CD8-positive, alpha-beta memory T cell (primary cell): ENCODE measurements at regions not wholly inside any gene's neighbourhood (a gene's known extent, or its start where the extent isn't known, plus 50 kb on each side); places are given as distances from the start of the nearest gene placed in this dataset.

Experiments
- CTCF ChIA-PET: fragments of 350-600 bp; sonication (Branson Sonifier 250); formaldehyde crosslinking; loops from one replicate; lab custom pipeline; 2021; ENCODE audit warnings: antibody characterized with exemption; lab: Charles Lee
- POLR2A ChIA-PET: fragments of 350-600 bp; sonication (Branson Sonifier 250); formaldehyde crosslinking; loops from one replicate; lab custom pipeline; 2021; ENCODE audit warnings: antibody characterized with exemption; lab: Charles Lee
- DNase-seq, 5 donors: peaks; one replicate each; pipeline versions ENCODE4 v3.0.0 to v3.0.0-alpha.2; 2020 to 2022; ENCODE audit warnings: mixed read lengths in 1 of 5
- H3K27ac ChIP-seq: one replicate; pipeline ENCODE4 v1.7.0; 2013; ENCODE audit warnings: low read depth, mild to moderate bottlenecking, low read length, moderate library complexity
- H3K27me3 ChIP-seq: 2 replicates; pipeline ENCODE4 v1.7.0; 2013; ENCODE audit warnings: low read length, mild to moderate bottlenecking; ENCODE audit not compliant: insufficient read depth, poor library complexity, severe bottlenecking
- H3K36me3 ChIP-seq: 2 replicates; pipeline ENCODE4 v1.7.0; 2013; ENCODE audit warnings: mild to moderate bottlenecking, low read length, moderate library complexity; ENCODE audit not compliant: insufficient read depth
- H3K4me1 ChIP-seq: 2 replicates; pipeline ENCODE4 v1.7.0; 2013; ENCODE audit warnings: mild to moderate bottlenecking, low read length, moderate library complexity; ENCODE audit not compliant: insufficient read depth
- H3K4me3 ChIP-seq: 2 replicates; pipeline ENCODE4 v1.7.0; 2013; ENCODE audit warnings: mild to moderate bottlenecking, low read length
- H3K9me3 ChIP-seq: 2 replicates; pipeline ENCODE4 v1.7.0; 2013; ENCODE audit warnings: mild to moderate bottlenecking, low read length
- H3K27ac Mint-ChIP-seq, 8 donors: one replicate each; pipeline ENCODE4 v1.8.0; 2020 to 2021; ENCODE audit warnings: mixed read lengths in 8 of 8, mild to moderate bottlenecking in 6 of 8, inconsistent platforms in 3 of 8, moderate library complexity in 3 of 8
- H3K27me3 Mint-ChIP-seq, 2 donors: one replicate each; pipeline ENCODE4 v1.8.0; 2020 to 2021; ENCODE audit warnings: mixed read lengths in 2 of 2, mild to moderate bottlenecking in 1 of 2, moderate library complexity in 1 of 2
- H3K36me3 Mint-ChIP-seq, 3 donors: one replicate each; pipeline ENCODE4 v1.8.0; 2020 to 2021; ENCODE audit warnings: mixed read lengths in 3 of 3, inconsistent platforms in 1 of 3, mild to moderate bottlenecking in 1 of 3
- H3K4me1 Mint-ChIP-seq, 3 donors: one replicate each; pipeline ENCODE4 v1.8.0; 2020 to 2021; ENCODE audit warnings: mixed read lengths in 3 of 3, inconsistent platforms in 1 of 3, mild to moderate bottlenecking in 1 of 3
- H3K4me3 Mint-ChIP-seq, 7 donors: one replicate each; pipeline ENCODE4 v1.8.0; 2020 to 2021; ENCODE audit warnings: mixed read lengths in 7 of 7, mild to moderate bottlenecking in 6 of 7, moderate library complexity in 4 of 7, inconsistent platforms in 2 of 7
- H3K9me3 Mint-ChIP-seq, 5 donors: one replicate each; pipeline ENCODE4 v1.8.0; 2020 to 2022; ENCODE audit warnings: mixed read lengths in 5 of 5, mild to moderate bottlenecking in 3 of 5, moderate library complexity in 2 of 5, inconsistent platforms in 1 of 5

GRCh38 chr5:92459654-92460053 lies 1076.5 kb upstream of the ARRDC3 start:
- Mint-ChIP-seq H3K9me3 (peaks cover 3 to 9% (median 5%) of the 10 kb centered on the region in 5 donors), H3K36me3 (no peaks in the 10 kb centered on the region), H3K4me3 (no peak overlapping the region), H3K27me3 (no peaks in the 10 kb centered on the region), H3K27ac (no peak overlapping the region), H3K4me1 (no peaks in the 10 kb centered on the region)
- no peaks in the 10 kb centered on the region for H3K27me3 ChIP-seq
- DNase-seq, result no peak
- H3K27ac ChIP-seq, result no peak overlapping the region
- no peaks in the 10 kb centered on the region for H3K4me1 ChIP-seq
- CTCF ChIA-PET, result no interaction called here
- POLR2A ChIA-PET, result no interaction called here
- no peak overlapping the region for H3K4me3 ChIP-seq
- H3K9me3 ChIP-seq, result no peaks in the 10 kb centered on the region
- H3K36me3 ChIP-seq, result no peaks in the 10 kb centered on the region

- no peak for DNase-seq
- no peaks in the 10 kb centered on the region for H3K4me1 ChIP-seq
- POLR2A ChIA-PET, result no interaction called here
- H3K9me3 Mint-ChIP-seq, result peaks cover 3 to 5% (median 4%) of the 10 kb centered on the region in 5 donors
- no peaks in the 10 kb centered on the region for H3K27me3 Mint-ChIP-seq
- CTCF ChIA-PET, result no interaction called here
- H3K4me3 Mint-ChIP-seq, result no peak overlapping the region
- no peaks in the 10 kb centered on the region for H3K9me3 ChIP-seq
- no peak overlapping the region for H3K4me3 ChIP-seq
- no peak overlapping the region for H3K27ac Mint-ChIP-seq
- no peaks in the 10 kb centered on the region for H3K27me3 ChIP-seq
- no peaks in the 10 kb centered on the region for H3K36me3 Mint-ChIP-seq
- no peaks in the 10 kb centered on the region for H3K36me3 ChIP-seq
- no peaks in the 10 kb centered on the region for H3K4me1 Mint-ChIP-seq
- no peak overlapping the region for H3K27ac ChIP-seq
These were observed 1071.9 kb upstream of the ARRDC3 start for GRCh38 chr5:92455011-92455410.

GRCh38 chr5:92444888-92445287 lies 1061.8 kb upstream of the ARRDC3 start:
- Histone ChIP-seq H3K4me3 (no peak overlapping the region), H3K36me3 (no peaks in the 10 kb centered on the region), H3K9me3 (no peaks in the 10 kb centered on the region), H3K27ac (no peak overlapping the region), H3K4me1 (no peaks in the 10 kb centered on the region), H3K27me3 (no peaks in the 10 kb centered on the region)
- Mint-ChIP-seq H3K9me3 (peaks cover 0 to 5% (median 2%) of the 10 kb centered on the region in 5 donors), H3K27ac (no peak overlapping the region), H3K36me3 (no peaks in the 10 kb centered on the region), H3K27me3 (no peaks in the 10 kb centered on the region), H3K4me3 (no peak overlapping the region), H3K4me1 (no peaks in the 10 kb centered on the region)
- POLR2A ChIA-PET, result no interaction called here
- CTCF ChIA-PET, result no interaction called here
- no peak for DNase-seq

- H3K4me3 Mint-ChIP-seq, result no peak overlapping the region
- Histone ChIP-seq H3K27me3 (no peaks in the 10 kb centered on the region), H3K4me1 (no peaks in the 10 kb centered on the region), H3K4me3 (no peak overlapping the region), H3K27ac (no peak overlapping the region), H3K36me3 (no peaks in the 10 kb centered on the region), H3K9me3 (no peaks in the 10 kb centered on the region)
- H3K36me3 Mint-ChIP-seq, result no peaks in the 10 kb centered on the region
- DNase-seq, result no peak
- POLR2A ChIA-PET, result no interaction called here
- H3K27ac Mint-ChIP-seq, result no peak overlapping the region
- peaks cover 2 to 18% (median 9%) of the 10 kb centered on the region in 5 donors for H3K9me3 Mint-ChIP-seq
- CTCF ChIA-PET, result no interaction called here
- H3K4me1 Mint-ChIP-seq, result no peaks in the 10 kb centered on the region
- no peaks in the 10 kb centered on the region for H3K27me3 Mint-ChIP-seq
These were observed 1052.7 kb upstream of the ARRDC3 start for GRCh38 chr5:92435781-92436180.

GRCh38 chr5:92429646-92430045 lies 1046.5 kb upstream of the ARRDC3 start:
- H3K9me3 Mint-ChIP-seq, result peaks cover 0 to 7% (median 4%) of the 10 kb centered on the region in 5 donors
- H3K27ac ChIP-seq, result no peak overlapping the region
- ChIA-PET CTCF (no interaction called here), POLR2A (no interaction called here)
- H3K4me1 Mint-ChIP-seq, result no peaks in the 10 kb centered on the region
- no peak overlapping the region for H3K27ac Mint-ChIP-seq
- no peak overlapping the region for H3K4me3 Mint-ChIP-seq
- no peaks in the 10 kb centered on the region for H3K9me3 ChIP-seq
- no peaks in the 10 kb centered on the region for H3K27me3 Mint-ChIP-seq
- no peak for DNase-seq
- H3K36me3 ChIP-seq, result no peaks in the 10 kb centered on the region
- H3K4me3 ChIP-seq, result no peak overlapping the region
- H3K4me1 ChIP-seq, result no peaks in the 10 kb centered on the region
- no peaks in the 10 kb centered on the region for H3K36me3 Mint-ChIP-seq
- H3K27me3 ChIP-seq, result no peaks in the 10 kb centered on the region

GRCh38 chr5:92428415-92428814 lies 1045.3 kb upstream of the ARRDC3 start:
- Histone ChIP-seq H3K9me3 (no peaks in the 10 kb centered on the region), H3K27ac (no peak overlapping the region), H3K27me3 (no peaks in the 10 kb centered on the region), H3K4me3 (no peak overlapping the region), H3K4me1 (no peaks in the 10 kb centered on the region), H3K36me3 (no peaks in the 10 kb centered on the region)
- ChIA-PET POLR2A (no interaction called here), CTCF (no interaction called here)
- H3K36me3 Mint-ChIP-seq, result no peaks in the 10 kb centered on the region
- no peak overlapping the region for H3K4me3 Mint-ChIP-seq
- no peaks in the 10 kb centered on the region for H3K4me1 Mint-ChIP-seq
- H3K27me3 Mint-ChIP-seq, result no peaks in the 10 kb centered on the region
- no peak overlapping the region for H3K27ac Mint-ChIP-seq
- peaks cover 0 to 6% (median 5%) of the 10 kb centered on the region in 5 donors for H3K9me3 Mint-ChIP-seq
- no peak for DNase-seq

- Mint-ChIP-seq H3K9me3 (peaks cover 0 to 21% (median 6%) of the 10 kb centered on the region in 5 donors), H3K27ac (no peak overlapping the region), H3K4me1 (no peaks in the 10 kb centered on the region), H3K27me3 (no peaks in the 10 kb centered on the region), H3K36me3 (no peaks in the 10 kb centered on the region), H3K4me3 (no peak overlapping the region)
- H3K27ac ChIP-seq, result no peak overlapping the region
- H3K36me3 ChIP-seq, result no peaks in the 10 kb centered on the region
- ChIA-PET CTCF (no interaction called here), POLR2A (no interaction called here)
- no peak overlapping the region for H3K4me3 ChIP-seq
- H3K9me3 ChIP-seq, result no peaks in the 10 kb centered on the region
- H3K4me1 ChIP-seq, result no peaks in the 10 kb centered on the region
- no peak for DNase-seq
- H3K27me3 ChIP-seq, result no peaks in the 10 kb centered on the region
These were observed 1041.8 kb upstream of the ARRDC3 start for GRCh38 chr5:92424785-92425426.

- H3K4me3 Mint-ChIP-seq, result no peak overlapping the region
- H3K36me3 Mint-ChIP-seq, result no peaks in the 10 kb centered on the region
- H3K9me3 Mint-ChIP-seq, result peaks cover 0 to 21% (median 8%) of the 10 kb centered on the region in 5 donors
- H3K27me3 Mint-ChIP-seq, result no peaks in the 10 kb centered on the region
- Histone ChIP-seq H3K27ac (no peak overlapping the region), H3K36me3 (no peaks in the 10 kb centered on the region), H3K27me3 (no peaks in the 10 kb centered on the region), H3K4me1 (no peaks in the 10 kb centered on the region), H3K9me3 (no peaks in the 10 kb centered on the region), H3K4me3 (no peak overlapping the region)
- DNase-seq, result no peak
- POLR2A ChIA-PET, result no interaction called here
- CTCF ChIA-PET, result no interaction called here
- H3K27ac Mint-ChIP-seq, result no peak overlapping the region
- H3K4me1 Mint-ChIP-seq, result no peaks in the 10 kb centered on the region
These were observed 1038.8 kb upstream of the ARRDC3 start for GRCh38 chr5:92421942-92422341.
